Osteoblast (primary cell): ENCODE measurements at regions not wholly inside any gene's neighbourhood (a gene's known extent, or its start where the extent isn't known, plus 50 kb on each side); places are given as distances from the start of the nearest gene placed in this dataset.

Experiments
- DNase-seq: peaks from one replicate; pipeline ENCODE4 v3.0.0; 2011; ENCODE audit warnings: low spot score, mixed read lengths; ENCODE audit not compliant: insufficient read length; ENCODE audit errors: missing footprints
- H2AFZ ChIP-seq: 2 replicates; pipeline ENCODE4 v1.6.0; 2011; ENCODE audit warnings: mild to moderate bottlenecking, low read length
- H3K27ac ChIP-seq: 2 replicates; pipeline ENCODE4 v1.5.1; 2011; ENCODE audit warnings: mild to moderate bottlenecking, low read depth, low read length, moderate library complexity
- H3K27me3 ChIP-seq: 2 replicates; pipeline ENCODE4 v1.6.0; 2012; ENCODE audit warnings: mild to moderate bottlenecking, control low read depth, inconsistent platforms, low read length, moderate library complexity; ENCODE audit not compliant: insufficient read depth
- H3K36me3 ChIP-seq: 2 replicates; pipeline ENCODE4 v1.5.1; 2011; ENCODE audit warnings: mild to moderate bottlenecking, low read length, control low read depth, moderate library complexity; ENCODE audit not compliant: insufficient read depth
- H3K4me1 ChIP-seq: 2 replicates; pipeline ENCODE4 v1.5.1; 2011; ENCODE audit warnings: mild to moderate bottlenecking, low read length, control low read depth, moderate library complexity; ENCODE audit not compliant: insufficient read depth
- H3K4me2 ChIP-seq: 2 replicates; pipeline ENCODE4 v1.6.0; 2011; ENCODE audit warnings: mild to moderate bottlenecking, low read length; ENCODE audit not compliant: insufficient read depth
- H3K4me3 ChIP-seq: fragments of 200-600 bp; sonication (generic); 3 replicates; pipeline ENCODE4 v1.5.1; 2012; ENCODE audit warnings: mild to moderate bottlenecking, low read length, inconsistent platforms; ENCODE audit not compliant: insufficient read depth
- H3K79me2 ChIP-seq: 2 replicates; pipeline ENCODE4 v1.6.0; 2012; ENCODE audit warnings: mild to moderate bottlenecking, low read length, control low read depth, inconsistent platforms; ENCODE audit not compliant: insufficient read depth
- H3K9me3 ChIP-seq: 2 replicates; pipeline ENCODE4 v1.5.1; 2011; ENCODE audit warnings: low read depth, low read length, control low read depth
- H4K20me1 ChIP-seq: 2 replicates; pipeline ENCODE4 v1.6.0; 2012; ENCODE audit warnings: mild to moderate bottlenecking, low read length, control low read depth; ENCODE audit not compliant: insufficient read depth
- TF ChIP-seq, protein P1 (sequence below): IDR thresholded peaks from 2 replicates; pipeline ENCODE4 v1.5.1; 2011; ENCODE audit warnings: mild to moderate bottlenecking, low read depth, low read length, moderate library complexity; ENCODE audit errors: extremely low read depth

- no peak for DNase-seq
- Histone ChIP-seq H3K79me2 (no peaks in the 10 kb centered on the region), H2AFZ (no peak overlapping the region), H3K9me3 (no peaks in the 10 kb centered on the region), H3K36me3 (no peaks in the 10 kb centered on the region), H4K20me1 (no peaks in the 10 kb centered on the region), H3K27ac (no peak overlapping the region), H3K4me3 (no peak overlapping the region), H3K4me2 (peak overlapping the region; percentile 74), H3K4me1 (no peaks in the 10 kb centered on the region), H3K27me3 (peaks cover 4% of the 10 kb centered on the region)
- TF ChIP-seq, protein P1, sequence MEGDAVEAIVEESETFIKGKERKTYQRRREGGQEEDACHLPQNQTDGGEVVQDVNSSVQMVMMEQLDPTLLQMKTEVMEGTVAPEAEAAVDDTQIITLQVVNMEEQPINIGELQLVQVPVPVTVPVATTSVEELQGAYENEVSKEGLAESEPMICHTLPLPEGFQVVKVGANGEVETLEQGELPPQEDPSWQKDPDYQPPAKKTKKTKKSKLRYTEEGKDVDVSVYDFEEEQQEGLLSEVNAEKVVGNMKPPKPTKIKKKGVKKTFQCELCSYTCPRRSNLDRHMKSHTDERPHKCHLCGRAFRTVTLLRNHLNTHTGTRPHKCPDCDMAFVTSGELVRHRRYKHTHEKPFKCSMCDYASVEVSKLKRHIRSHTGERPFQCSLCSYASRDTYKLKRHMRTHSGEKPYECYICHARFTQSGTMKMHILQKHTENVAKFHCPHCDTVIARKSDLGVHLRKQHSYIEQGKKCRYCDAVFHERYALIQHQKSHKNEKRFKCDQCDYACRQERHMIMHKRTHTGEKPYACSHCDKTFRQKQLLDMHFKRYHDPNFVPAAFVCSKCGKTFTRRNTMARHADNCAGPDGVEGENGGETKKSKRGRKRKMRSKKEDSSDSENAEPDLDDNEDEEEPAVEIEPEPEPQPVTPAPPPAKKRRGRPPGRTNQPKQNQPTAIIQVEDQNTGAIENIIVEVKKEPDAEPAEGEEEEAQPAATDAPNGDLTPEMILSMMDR, result no peak
These were observed 163.6 kb upstream of the C1orf21 start for GRCh38 chr1:184223216-184223615.

DNA sequence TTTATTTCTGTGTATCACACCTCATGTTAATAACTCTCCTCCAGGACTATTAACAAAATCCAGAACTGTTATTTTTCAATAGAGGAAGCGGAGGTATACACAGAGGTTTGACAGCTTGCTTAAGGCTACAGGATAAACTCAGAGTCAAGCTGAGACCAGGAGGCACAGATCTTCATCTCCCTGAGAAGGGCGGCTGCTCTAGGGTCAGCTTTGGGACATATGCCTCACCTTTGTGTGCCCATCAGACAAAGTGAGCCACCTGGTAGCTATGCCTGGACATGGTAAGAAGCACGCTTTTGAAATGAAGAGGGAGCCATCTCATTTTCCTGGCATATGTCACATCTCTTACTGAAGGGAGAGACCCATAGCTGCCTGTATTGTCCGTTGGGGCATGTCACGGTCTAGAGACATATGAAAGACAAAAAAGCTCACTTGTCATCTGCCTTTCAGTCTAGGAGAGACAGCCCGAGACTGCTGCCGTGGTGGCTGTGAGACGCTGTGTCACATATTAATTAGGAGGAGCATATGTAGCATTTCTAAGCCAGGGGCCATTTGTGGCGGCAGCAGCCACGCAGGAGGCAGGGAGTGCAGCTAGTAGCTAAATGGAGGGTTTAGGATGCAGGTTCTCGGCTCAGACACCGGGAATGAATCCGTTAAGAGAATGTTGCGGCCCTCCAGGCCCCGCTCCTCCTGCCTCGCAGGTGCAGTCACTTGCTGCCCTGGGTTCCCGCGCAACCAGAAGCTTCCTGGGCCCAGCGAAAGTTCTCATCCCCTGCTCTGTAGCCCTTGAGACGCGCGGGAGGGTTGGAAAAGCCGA is 161.3 kb upstream of the C1orf21 start:
- no peak overlapping the region for H3K4me2 ChIP-seq
- H3K4me3 ChIP-seq, result no peak overlapping the region
- TF ChIP-seq, protein P1, result no peak
- no peaks in the 10 kb centered on the region for H3K79me2 ChIP-seq
- H4K20me1 ChIP-seq, result no peaks in the 10 kb centered on the region
- H2AFZ ChIP-seq, result no peak overlapping the region
- peaks cover 4% of the 10 kb centered on the region for H3K27me3 ChIP-seq
- H3K27ac ChIP-seq, result no peak overlapping the region
- no peaks in the 10 kb centered on the region for H3K4me1 ChIP-seq
- peak; percentile 42 for DNase-seq
- no peaks in the 10 kb centered on the region for H3K9me3 ChIP-seq
- no peaks in the 10 kb centered on the region for H3K36me3 ChIP-seq

GRCh38 chr1:184226100-184226487 is 160.7 kb upstream of the C1orf21 start:
- H3K4me3 ChIP-seq, result no peak overlapping the region
- no peaks in the 10 kb centered on the region for H3K4me1 ChIP-seq
- no peaks in the 10 kb centered on the region for H3K36me3 ChIP-seq
- H3K27me3 ChIP-seq, result peaks cover 4% of the 10 kb centered on the region
- no peak overlapping the region for H3K27ac ChIP-seq
- peak; percentile 58 for DNase-seq
- H3K9me3 ChIP-seq, result no peaks in the 10 kb centered on the region
- H4K20me1 ChIP-seq, result no peaks in the 10 kb centered on the region
- H2AFZ ChIP-seq, result no peak overlapping the region
- no peak overlapping the region for H3K4me2 ChIP-seq
- H3K79me2 ChIP-seq, result no peaks in the 10 kb centered on the region
- TF ChIP-seq, protein P1, result no peak

GRCh38 chr1:184228558-184228957 is 158.3 kb upstream of the C1orf21 start:
- DNase-seq, result no peak
- no peak overlapping the region for H3K27ac ChIP-seq
- H3K4me1 ChIP-seq, result no peaks in the 10 kb centered on the region
- no peaks in the 10 kb centered on the region for H3K36me3 ChIP-seq
- peaks cover 4% of the 10 kb centered on the region for H3K27me3 ChIP-seq
- TF ChIP-seq, protein P1, result no peak
- no peaks in the 10 kb centered on the region for H3K79me2 ChIP-seq
- H2AFZ ChIP-seq, result no peak overlapping the region
- H3K9me3 ChIP-seq, result no peaks in the 10 kb centered on the region
- no peaks in the 10 kb centered on the region for H4K20me1 ChIP-seq
- H3K4me3 ChIP-seq, result no peak overlapping the region
- H3K4me2 ChIP-seq, result no peak overlapping the region
